ENCODE measurements at regions not wholly inside any gene's neighbourhood (a gene's known extent, or its start where the extent isn't known, plus 50 kb on each side); places are given as distances from the start of the nearest gene placed in this dataset.

DNA sequence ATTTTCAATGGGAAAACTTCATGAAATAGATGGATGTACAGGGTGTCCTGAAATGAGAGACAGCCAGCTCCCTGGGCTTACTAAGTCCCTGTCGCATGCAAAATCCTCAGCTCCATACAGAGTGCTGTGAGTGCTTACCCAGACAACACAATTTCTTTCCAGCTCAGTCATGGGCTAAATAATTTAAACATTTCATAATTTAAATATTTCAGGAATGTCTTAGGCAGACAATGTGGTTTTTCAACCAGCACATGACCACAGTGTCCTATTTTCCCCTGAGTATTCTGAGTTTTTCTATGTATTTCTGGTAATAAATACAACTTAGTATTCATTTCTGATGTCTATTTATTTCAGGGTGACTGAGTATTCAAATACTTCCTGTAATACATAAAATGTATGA lies 188.5 kb upstream of the SNX2 start:
- Histone ChIP-seq H4K20me1 (replicated peaks; ENCODE audit: control insufficient read depth, extremely low read depth, insufficient read depth, low read length) (no peaks in the 10 kb centered on the region), H3K36me3 (ENCODE audit: control insufficient read depth in 2 of 2, extremely low read depth in 1 of 2, insufficient read depth in 2 of 2, low read length in 2 of 2) (no peaks in the 10 kb centered on the region), H3K4me3 (replicated peaks in 1 of 3; ENCODE audit: insufficient read depth in 1 of 3, low read depth in 1 of 3, low read length in 3 of 3) (no peak overlapping the region), H3K4me1 (ENCODE audit: control insufficient read depth, extremely low read depth, insufficient read depth, low read length) (no peaks in the 10 kb centered on the region), H3K79me2 (ENCODE audit: control insufficient read depth, insufficient read depth, low read length) (no peaks in the 10 kb centered on the region), H3K9ac (replicated peaks; ENCODE audit: extremely low read depth, insufficient read depth, low read length) (no peak overlapping the region), H3K27ac (ENCODE audit: insufficient read depth, low read depth, low read length) (no peak overlapping the region), H3K9me3 (replicated peaks; ENCODE audit: control insufficient read depth, insufficient read depth, low read length) (no peaks in the 10 kb centered on the region), H3K4me2 (ENCODE audit: insufficient read depth, low read length) (no peak overlapping the region), H3K27me3 (ENCODE audit: control insufficient read depth in 2 of 2, insufficient read depth in 2 of 2, low read length in 2 of 2) (peaks cover 0 to 1% of the 10 kb centered on the region in 2 experiments), H3K9me1 (replicated peaks; ENCODE audit: control insufficient read depth, extremely low read depth, insufficient read depth, low read length) (no peaks in the 10 kb centered on the region), H2AFZ (ENCODE audit: low read depth, low read length) (no peak overlapping the region)
- DNase-seq (ENCODE audit: low read depth, low spot score) (no peak), FAIRE-seq (no peak)
- intact Hi-C loops (cut with micrococcal nuclease), result no loop called here
- CTCF ChIA-PET, result no interaction called here
- no peak for TF ChIP-seq EZH2 (IDR thresholded peaks at IDR 0.05; ENCODE audit: borderline replicate concordance, low read depth, low read length, severe bottlenecking)
- no peak for TF ChIP-seq POLR2AphosphoS5 (IDR thresholded peaks at IDR 0.05; ENCODE audit: insufficient read depth, low read depth, low read length)
- TF ChIP-seq JUN (IDR thresholded peaks at IDR 0.05; ENCODE audit: borderline replicate concordance, insufficient read depth, insufficient read length, low read depth), result no peak
- TF ChIP-seq GATA2 (IDR thresholded peaks at IDR 0.05; ENCODE audit: insufficient read depth, insufficient read length, low read depth, low read length), result no peak
- TF ChIP-seq POLR2A (IDR thresholded peaks at IDR 0.05; ENCODE audit: low read depth, low read length), result no peak
- TF ChIP-seq, protein P1, sequence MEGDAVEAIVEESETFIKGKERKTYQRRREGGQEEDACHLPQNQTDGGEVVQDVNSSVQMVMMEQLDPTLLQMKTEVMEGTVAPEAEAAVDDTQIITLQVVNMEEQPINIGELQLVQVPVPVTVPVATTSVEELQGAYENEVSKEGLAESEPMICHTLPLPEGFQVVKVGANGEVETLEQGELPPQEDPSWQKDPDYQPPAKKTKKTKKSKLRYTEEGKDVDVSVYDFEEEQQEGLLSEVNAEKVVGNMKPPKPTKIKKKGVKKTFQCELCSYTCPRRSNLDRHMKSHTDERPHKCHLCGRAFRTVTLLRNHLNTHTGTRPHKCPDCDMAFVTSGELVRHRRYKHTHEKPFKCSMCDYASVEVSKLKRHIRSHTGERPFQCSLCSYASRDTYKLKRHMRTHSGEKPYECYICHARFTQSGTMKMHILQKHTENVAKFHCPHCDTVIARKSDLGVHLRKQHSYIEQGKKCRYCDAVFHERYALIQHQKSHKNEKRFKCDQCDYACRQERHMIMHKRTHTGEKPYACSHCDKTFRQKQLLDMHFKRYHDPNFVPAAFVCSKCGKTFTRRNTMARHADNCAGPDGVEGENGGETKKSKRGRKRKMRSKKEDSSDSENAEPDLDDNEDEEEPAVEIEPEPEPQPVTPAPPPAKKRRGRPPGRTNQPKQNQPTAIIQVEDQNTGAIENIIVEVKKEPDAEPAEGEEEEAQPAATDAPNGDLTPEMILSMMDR (IDR thresholded peaks at IDR 0.05; ENCODE audit: extremely low read depth in 1 of 2, insufficient read depth in 1 of 2, low read depth in 1 of 2, low read length in 2 of 2), result no peak
- TF ChIP-seq, protein P2, sequence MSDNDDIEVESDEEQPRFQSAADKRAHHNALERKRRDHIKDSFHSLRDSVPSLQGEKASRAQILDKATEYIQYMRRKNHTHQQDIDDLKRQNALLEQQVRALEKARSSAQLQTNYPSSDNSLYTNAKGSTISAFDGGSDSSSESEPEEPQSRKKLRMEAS (IDR thresholded peaks at IDR 0.05; ENCODE audit: insufficient read depth, insufficient read length), result no peak
- TF ChIP-seq FOS (IDR thresholded peaks at IDR 0.05; ENCODE audit: borderline replicate concordance, insufficient read depth, low read length), result no peak
- no TSS peak for BruUV-seq (replicated peaks)
- POLR2A ChIA-PET, result no interaction called here
- dilution Hi-C loops (cut with MboI; ENCODE audit: extremely low pct_ligation_motif_present, low sequenced_read_pairs), result no loop called here
